Posterior cingulate gyrus (tissue), 11 donors: ENCODE measurements at regions not wholly inside any gene's neighbourhood (a gene's known extent, or its start where the extent isn't known, plus 50 kb on each side); places are given as distances from the start of the nearest gene placed in this dataset.

Source experiments
- DNase-seq, 10 donors: peaks; one replicate each; pipeline versions ENCODE4 v3.0.0 to v3.0.0-alpha.2; 2020 to 2021; ENCODE audit warnings: mixed read lengths in 3 of 10
- intact Hi-C: fragments of 100-400 bp; cut with DNase I; formaldehyde crosslinking; loops from one replicate; pipeline ENCODE4 v1.15.1; 2023

DNA sequence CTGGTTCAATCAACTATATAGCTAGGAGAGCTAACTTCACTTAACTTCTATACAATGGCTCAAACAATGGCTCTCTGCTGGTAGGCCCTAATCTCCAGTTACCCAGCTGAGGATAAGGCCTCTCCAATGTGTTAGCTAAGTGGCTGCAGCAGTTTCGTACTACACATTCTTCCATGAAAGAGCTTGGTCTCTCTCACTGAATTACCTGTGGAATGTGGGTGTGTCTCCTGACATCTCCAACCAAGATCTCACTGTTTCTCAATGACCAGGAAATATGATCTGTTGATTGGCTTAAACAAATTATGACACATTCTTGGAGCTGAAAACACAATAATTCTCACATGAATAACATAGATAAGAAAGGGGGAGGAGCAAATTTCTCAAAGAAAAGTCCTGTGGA, 169.8 kb upstream of the ROBO1 start:
- intact Hi-C loops = no loop called here
- DNase-seq = no peak

DNA sequence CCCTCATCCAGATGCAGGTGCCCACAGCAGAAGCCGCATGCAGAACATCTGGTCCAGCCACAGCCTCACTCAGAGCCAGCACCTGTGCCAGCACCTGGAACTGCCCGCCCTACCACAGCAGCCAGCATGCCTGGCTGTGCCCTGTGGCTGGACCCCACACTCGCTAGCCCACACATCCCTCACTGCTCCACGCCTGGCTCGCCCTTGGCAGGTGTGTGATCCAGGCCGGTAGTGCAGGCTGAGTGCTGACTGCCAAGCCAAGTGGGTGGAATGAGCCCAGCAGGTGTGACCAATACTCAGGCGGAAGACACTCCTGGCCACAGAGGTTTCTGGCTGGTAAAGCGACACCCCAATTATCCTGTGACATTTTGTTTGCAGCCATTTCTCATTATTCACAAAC, 162.4 kb upstream of the ROBO1 start:
- DNase-seq = peak in 1 of 10 donors; percentile 78
- intact Hi-C loops = no loop called here

DNA sequence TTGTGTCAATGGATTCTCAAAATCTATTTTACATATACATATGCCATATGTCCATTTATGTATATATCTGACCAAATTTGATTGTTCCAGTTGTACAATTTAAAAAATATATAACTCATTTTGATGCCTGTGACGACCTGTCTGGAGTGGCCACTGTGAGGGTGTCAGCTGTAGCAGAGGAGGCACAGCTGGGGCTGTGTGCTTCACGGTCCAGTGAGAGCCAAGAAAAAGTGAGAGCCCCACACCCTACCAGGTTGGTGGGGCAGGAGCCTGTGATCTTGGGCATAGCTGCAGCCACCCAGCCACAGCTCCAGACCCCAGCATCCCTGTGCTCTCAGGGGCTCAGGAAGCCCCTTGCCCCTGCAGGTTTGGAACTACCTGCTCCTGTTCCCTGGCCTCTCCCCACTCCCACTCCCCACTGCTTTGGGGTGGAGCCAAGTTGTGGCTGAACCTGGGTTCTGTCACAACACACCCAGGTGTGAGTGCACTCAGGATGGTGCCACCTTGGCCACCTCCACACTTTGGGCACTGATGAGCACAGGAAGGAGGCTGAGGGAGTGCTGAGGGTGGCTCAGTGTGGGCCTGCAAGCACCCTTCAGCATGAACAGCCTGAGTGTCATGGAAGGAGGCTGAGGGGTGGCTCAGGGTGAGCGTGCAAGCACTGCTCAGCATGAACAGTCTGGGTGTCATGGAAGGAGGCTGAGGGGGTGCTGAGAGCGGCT, 161.1 kb upstream of the ROBO1 start:
- intact Hi-C loops = no loop called here
- DNase-seq = peak in 1 of 10 donors; percentile 47

DNA sequence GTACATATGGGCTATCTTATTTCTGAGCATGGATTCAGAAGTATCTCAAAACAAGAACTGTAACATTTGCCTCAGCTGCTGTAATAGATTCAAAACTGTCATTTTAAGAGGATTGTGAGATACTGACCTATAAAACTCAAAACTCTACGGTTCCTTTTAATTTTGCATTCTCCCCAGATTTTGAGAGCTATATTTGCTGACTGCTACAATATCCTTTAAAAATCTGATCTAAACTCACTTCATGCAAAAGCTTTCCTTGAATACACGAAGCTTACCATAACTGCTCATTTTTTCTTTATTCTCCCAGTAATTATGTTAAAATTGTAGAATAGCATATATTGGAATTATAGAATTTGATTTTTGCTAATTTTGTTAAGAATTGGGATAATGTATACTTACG, 158.7 kb upstream of the ROBO1 start:
- DNase-seq = no peak
- intact Hi-C loops = no loop called here

DNA sequence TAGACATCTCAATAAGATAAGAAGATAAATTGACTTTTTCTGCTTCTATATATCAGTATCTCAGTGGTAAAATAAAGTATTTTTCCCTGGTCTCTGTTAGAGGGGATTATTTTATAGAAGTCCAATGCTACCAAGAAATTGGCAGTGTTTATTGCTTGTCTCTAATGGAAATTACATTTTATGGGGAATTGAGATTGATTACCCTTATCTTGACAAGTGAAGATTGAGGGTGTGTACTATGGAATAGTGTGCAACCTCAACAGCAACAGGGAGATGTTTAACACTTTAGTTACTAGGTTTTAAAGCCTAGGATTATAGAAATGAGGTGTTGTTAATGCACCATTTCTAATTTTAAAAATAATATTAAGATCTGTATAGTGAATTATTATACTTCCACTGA, 154.8 kb upstream of the ROBO1 start:
- no peak for DNase-seq
- intact Hi-C loops = no loop called here

DNA sequence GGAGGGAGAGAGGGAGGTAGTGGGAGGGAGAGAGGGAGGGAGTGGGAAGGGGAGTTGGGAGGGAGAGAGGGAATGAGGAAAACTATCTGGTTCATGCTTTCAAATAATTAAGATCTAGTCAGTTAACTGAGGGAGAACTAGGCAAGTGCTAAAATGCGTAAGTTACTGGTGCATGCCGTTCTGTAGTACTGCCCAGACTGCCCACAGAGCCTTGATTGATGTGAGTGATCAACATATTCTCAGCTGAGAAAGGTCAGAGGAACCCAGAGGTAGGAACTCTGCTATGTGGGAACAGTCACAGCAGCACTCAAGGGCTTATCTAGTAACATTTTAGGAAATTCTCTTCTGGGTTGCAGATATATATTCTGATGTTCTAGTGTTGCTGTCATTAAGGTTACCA, 149.8 kb upstream of the ROBO1 start:
- intact Hi-C loops = no loop called here
- no peak for DNase-seq

DNA sequence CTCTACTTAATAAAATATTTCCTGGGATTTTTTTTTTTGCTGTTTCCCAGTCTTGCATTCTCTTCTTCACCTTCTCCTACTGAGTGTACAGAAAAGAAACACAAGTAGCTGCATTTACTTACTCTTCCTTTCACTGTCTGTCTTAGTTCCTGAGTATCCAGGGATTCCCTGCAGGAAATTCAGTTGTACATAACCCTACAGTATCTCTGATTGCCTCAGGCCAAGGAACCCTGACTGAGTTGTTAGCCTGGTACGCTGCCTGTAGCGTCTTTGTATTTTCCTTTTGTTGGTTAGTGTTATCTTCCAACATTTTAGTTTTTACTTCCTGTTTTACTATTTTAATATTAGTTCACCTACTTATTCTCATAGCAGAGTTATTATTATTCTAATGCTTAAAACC, 142.5 kb upstream of the ROBO1 start:
- no peak for DNase-seq
- intact Hi-C loops = no loop called here

DNA sequence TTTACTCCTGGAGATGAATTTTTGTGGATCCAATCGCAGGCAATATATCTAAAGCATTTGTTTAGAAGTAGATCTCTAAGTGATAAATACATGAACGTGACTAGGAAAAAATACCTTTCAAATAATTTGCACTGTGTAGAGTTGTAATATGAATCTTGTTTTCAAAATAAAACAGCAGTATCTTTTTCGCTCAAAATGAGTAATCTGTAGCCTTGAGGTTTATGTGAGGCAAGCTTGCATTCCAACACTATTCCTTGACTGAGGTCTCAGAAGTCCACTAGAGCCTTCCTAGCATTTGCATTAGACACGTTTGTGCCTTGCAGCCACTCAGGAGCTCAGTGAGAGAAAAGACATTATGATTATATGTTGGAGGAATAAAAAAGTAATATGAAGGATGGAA, 138.3 kb upstream of the ROBO1 start:
- intact Hi-C loops = no loop called here
- DNase-seq = no peak

DNA sequence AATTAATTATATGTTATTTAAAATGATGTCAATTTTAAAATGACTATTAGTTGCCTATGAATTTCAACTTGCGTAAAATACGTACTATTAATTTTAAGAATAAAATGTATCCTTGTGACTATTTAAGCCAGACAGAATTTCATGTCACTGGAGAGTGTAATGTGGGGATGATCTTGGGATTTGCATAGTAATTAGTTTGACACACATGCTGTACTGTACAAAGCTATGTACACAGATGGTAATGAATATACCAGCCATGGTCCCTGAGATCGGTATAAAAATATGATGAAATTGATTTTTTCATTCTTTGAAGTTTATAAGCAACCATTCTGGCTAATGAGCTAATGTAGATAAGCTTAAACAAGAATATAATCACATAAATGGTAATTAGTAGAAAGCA, 134.4 kb upstream of the ROBO1 start:
- intact Hi-C loops = no loop called here
- DNase-seq = no peak

DNA sequence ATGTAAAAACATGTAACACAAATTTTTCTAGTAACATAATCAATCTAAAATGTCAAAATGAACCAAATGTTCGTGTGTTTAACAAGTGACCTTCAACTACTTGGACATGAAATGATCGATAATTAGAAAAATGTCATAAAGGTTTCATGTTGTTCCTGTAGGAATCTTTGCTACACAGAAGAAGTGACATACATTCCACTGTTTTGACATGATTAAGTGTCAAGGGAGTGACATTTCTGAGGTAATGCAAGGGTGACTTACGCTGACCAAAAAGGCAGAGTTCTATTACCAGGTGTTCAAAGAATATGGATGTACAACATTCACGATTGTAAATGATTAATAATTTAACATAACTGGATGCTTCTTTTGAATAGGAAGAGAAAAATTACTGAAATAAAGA, 131.1 kb upstream of the ROBO1 start:
- DNase-seq = no peak
- intact Hi-C loops = no loop called here

DNA sequence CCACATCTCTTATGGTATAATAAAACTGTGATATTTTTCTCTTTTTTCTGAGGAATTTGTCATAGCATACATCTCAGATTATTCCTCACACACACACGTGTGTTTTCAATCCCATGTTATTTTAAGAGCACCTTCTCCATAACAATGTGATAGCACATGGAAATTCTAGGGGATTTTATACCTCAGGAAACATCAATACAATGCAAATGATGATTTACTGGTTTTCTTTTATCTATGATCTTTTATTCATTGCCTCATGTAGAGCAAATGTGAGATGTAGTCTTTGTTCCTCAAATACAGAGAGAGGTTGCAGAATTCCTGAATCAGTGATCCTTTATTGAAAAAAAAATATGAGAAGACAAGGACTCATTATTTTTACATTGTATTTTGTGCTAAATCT, 128.3 kb upstream of the ROBO1 start:
- intact Hi-C loops = no loop called here

DNA sequence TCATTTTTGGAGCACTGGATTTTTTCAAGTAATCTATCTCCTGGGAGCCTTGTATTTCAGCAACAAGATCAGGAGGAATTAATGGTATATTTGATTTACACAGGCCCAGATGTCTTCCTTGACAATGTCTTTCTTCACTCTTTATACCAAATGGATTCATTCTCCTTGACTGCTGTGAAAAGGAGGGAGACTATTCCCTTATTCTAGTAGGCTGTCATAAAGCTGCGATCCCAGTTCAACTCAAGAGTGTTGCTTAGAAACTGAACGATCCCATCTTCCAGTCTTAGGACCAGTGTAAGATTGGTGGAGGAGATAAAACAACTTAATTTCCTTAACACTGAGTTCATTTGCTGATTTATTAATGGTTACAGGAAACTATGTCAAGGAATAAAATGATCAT, 119.4 kb upstream of the ROBO1 start:
- intact Hi-C loops = no loop called here
- DNase-seq = no peak

More for the DNA sequence above, 128.3 kb upstream of the ROBO1 start:
- no peak for DNase-seq

DNA sequence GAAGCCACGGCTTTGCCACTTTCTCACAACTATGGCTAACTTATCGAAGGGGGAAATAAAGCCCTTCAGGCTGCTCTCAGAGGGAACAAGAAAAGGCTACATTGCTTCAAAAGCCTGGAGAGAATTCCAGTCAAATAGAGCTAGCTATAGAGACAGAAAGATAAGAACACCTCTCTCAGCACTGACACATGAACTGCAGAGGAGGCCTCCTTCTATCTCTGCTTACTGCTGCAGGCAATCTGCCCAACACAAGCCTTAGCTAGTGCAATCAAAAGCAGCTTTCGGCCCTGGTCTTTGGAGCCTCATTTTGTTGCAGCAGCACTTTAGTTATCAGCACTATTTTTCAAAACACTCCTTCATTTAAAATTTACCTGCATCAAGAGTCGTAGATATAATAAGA, 118.4 kb upstream of the ROBO1 start:
- intact Hi-C loops = no loop called here
- no peak for DNase-seq

DNA sequence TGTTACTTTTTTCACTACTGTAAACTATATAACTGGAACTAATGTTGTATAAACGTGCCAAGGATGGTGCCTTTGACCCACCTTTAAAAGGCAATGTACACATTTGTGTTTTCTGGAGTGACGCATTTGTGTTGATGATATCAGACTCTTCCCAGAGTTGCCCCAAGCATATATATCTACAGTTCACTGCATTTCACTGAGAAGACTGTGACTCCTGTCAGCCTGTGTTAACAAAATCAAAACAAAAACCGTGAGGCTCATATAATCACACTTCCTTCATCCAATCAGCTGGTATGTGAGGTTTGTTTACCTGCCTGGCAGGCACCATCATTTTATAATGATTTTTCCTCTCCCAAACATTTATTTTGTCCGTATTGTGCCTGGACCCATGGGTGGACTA, 117.6 kb upstream of the ROBO1 start:
- intact Hi-C loops = no loop called here
- no peak for DNase-seq

DNA sequence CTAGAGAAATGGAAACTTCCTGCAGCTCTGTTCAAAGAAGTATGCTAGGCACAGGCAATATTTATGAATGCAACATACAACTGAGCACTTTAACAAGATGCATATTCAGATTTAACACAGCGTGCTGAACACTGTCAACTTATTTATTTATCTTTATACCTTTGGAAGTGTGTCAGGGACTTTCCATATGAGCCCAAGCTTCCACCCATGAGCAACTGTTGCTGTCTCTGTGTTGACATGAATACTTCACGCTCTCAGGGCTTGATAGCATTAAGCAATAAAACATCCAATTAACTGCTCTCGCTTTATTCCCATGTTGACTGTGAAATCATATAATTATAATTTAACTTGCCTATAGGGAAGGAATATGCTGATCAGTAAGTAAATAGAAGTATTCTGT, 116.6 kb upstream of the ROBO1 start:
- intact Hi-C loops = no loop called here
- DNase-seq = no peak

DNA sequence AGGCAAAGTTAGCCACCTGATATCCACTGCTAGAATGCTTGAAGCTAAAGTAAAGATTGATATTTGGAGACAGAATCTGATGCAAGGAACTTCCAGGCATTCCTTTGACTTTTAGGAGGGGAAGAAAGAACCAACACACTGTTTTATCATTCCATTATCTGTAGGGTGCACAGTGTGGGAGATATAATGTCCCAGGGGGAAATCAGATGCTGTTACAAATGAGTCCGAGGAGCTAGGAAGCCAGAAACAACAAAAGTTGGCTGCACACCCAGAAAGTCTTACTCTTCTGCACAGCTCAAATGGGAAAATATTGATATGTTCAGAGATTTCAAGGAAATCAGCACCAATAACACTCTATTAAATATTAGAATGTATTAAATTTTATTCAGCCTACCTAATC, 113.6 kb upstream of the ROBO1 start:
- no peak for DNase-seq
- intact Hi-C loops = no loop called here

DNA sequence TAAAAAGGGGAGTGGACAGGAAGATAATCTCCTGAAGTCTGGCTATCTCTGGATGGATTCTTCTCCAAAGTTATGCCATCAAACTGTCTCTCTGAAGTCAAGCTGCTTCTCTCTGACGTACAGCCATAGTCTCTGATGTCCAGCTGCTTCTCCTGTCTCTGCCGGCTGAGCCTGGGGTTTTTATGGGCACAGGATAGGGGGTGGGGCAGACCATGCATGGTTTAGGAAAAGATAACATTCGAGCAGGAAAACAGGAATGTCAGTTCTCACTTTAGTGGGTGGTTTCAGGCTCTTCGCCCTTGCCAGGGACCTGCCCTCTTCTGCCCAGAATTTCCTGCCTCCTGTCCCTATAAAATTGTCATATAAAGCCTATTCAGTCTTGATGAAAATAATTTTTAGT, 110.9 kb upstream of the ROBO1 start:
- no peak for DNase-seq
- intact Hi-C loops = no loop called here

DNA sequence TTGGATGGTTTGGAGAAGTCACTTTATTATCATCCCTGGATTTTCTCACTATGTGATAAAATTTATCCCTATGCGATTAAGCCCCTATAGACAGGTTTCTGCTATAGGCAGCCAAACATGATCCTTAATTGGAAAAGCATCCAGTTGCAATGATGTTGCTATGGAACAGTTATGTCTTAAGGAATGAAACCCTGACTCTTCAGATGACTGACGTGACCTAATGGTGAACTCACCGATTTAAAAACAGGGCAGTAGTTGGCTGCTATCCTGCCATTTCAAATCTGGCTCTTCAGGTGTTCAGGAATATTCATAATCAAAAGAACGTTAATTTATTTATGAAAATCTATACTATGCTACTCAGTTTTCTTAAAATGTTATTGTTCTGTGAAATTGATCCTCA, 106.8 kb upstream of the ROBO1 start:
- intact Hi-C loops = no loop called here
- no peak for DNase-seq

DNA sequence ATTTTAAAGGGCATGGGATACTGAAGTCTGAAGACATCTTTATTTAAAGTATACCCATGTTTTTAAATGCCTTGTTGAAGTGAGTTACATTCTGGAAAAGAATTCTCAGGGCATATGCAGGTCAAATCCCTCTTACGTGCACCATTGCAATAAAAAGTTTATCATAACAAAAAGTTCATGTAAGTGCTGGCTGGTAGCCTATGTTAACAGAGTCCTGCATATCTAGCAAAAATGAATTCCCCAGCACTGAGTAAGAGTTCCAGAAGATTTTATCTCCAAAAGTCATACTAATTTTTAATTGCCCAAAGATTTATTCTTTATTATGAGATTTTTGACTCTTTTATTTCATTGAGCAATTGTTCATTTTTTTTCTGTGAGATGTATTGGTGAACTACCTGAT, 104.7 kb upstream of the ROBO1 start:
- DNase-seq = no peak
- intact Hi-C loops = no loop called here

DNA sequence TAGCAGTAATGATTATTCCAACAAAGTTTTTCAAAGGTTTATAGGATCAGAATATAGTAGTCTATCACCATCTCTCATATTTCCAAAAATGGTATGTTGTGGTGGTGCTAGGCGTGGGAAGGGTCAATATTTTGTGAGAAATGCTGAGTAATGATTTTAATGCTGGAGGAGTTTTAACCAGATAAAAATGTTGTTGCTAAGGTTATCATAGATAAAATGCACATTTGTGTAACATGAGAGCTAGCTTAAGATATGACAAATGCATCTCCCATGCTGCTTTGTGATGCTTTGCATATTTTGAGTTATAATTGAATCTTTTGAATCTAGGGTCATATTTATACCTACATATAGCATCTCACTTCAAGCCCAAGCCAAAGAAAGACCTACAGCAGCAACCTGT, 103.9 kb upstream of the ROBO1 start:
- no peak for DNase-seq
- intact Hi-C loops = no loop called here

DNA sequence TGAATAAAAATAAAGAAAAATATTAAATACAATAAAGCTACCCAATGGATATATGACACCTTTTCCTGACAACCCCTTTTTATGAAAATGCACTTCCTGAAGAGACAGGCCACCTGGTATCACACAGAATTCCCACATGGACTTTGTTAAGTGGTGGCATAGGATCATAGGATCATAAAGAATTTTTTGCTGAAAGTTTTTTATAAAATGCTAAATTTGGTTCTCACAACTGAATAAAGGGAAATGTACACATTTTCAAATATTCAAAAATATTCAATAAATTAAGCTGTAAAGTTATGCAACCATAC, 102.5 kb upstream of the ROBO1 start:
- intact Hi-C loops = no loop called here
- DNase-seq = no peak

DNA sequence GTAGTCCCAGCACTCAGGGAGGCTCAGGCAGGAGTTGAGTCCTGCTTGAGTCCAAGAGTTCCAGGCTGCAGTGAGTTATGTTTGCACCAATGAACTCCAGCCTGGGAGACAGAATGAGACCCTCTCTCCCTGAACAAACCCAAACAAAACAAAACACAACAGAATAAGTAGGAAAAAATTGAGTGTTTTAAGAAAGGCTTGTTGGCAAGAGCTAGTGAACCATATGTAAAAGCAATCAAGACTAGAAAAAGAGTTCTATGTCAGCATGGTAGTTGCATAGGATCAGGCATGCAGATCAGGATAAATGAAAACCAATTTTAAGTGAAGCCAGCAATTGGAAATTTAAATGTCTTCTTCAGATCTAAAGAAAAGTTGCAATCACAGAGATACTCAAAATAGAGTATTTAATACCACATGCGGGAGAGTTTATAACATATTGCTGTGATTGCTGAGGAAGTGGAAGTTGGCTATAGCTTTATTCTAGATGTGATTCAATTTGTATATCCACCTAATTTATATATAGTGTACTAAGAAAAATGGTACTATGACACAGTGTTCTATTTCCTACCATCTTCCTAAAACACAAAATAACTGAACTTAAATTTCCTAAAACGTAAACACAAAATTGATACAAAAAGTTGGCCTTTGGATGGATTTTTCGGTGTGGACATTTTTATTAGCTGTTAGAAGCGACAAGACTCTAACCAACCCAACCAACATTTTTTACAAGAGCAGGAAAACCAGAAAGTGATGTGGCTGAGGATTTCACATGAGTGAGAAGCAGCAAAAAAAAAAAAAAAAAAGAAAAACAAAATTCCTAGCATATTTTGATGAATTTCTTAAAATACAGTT, 101.9 kb upstream of the ROBO1 start:
- no peak for DNase-seq
- intact Hi-C loops = no loop called here

DNA sequence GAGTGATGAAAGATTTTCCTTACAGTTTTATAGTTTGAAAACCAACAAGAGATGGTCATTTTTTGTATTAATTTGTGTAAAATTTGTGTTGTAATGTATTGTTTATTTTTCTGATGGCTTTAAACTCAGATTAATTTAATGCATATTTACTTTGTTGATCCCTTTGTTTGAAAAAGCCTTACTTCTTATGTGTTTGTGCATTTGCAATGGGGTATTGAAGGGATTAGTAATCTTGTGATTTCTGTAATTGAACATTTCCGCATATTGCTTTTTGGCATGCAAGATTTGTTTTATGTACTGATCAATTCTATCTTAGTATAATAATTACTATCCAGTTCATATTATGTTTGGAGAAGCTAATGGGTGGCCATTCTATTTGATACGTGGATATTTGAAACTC, 98.4 kb upstream of the ROBO1 start:
- DNase-seq = no peak
- intact Hi-C loops = no loop called here
